ENCODE measurements at regions not wholly inside any gene's neighbourhood (a gene's known extent, or its start where the extent isn't known, plus 50 kb on each side); places are given as distances from the start of the nearest gene placed in this dataset.

- H3K36me3 ChIP-seq, result no peaks in the 10 kb centered on the region
- no peak for TF ChIP-seq CTCF (IDR thresholded peaks at IDR 0.05)
- no peak overlapping the region for H3K27ac ChIP-seq
- intact Hi-C loops (cut with DNase I), result no loop called here
- DNase-seq (no peak), FAIRE-seq (no peak), ATAC-seq (no peak)
- WGBS, 2 donors, result 75 to 78% methylated on average over 3 of the region's 3 CpGs
- peaks cover 0 to 10% (median 0%) of the 10 kb centered on the region in 3 donors for H3K4me1 ChIP-seq
- no peaks in the 10 kb centered on the region for H3K27me3 ChIP-seq
- no peaks in the 10 kb centered on the region for H3K9me3 ChIP-seq
- no peak overlapping the region for H3K4me3 ChIP-seq
These were observed 173.7 kb upstream of the LEF1 start for GRCh38 chr4:108342325-108342970.

- Histone ChIP-seq H3K27me3 (no peaks in the 10 kb centered on the region), H3K4me1 (peaks cover 0 to 10% (median 0%) of the 10 kb centered on the region in 3 donors), H3K36me3 (no peaks in the 10 kb centered on the region), H3K27ac (no peak overlapping the region), H3K4me3 (no peak overlapping the region), H3K9me3 (no peaks in the 10 kb centered on the region)
- intact Hi-C loops (cut with DNase I), result no loop called here
- ATAC-seq (peak in 2 of 4 donors; percentile 20 to 69), FAIRE-seq (no peak), DNase-seq (no peak)
- TF ChIP-seq CTCF (IDR thresholded peaks at IDR 0.05), result no peak
- WGBS, 2 donors, result 3 to 26% methylated on average over 1 of the region's 1 CpG
These were observed 169.2 kb upstream of the LEF1 start for GRCh38 chr4:108337923-108338322.

- no peak for TF ChIP-seq CTCF (IDR thresholded peaks at IDR 0.05)
- H3K36me3 ChIP-seq, result no peaks in the 10 kb centered on the region
- no peak for ATAC-seq
- H3K9me3 ChIP-seq, result no peaks in the 10 kb centered on the region
- intact Hi-C loops (cut with DNase I), result no loop called here
- peaks cover 0 to 10% (median 0%) of the 10 kb centered on the region in 3 donors for H3K4me1 ChIP-seq
- DNase-seq, result no peak
- H3K27ac ChIP-seq, result no peak overlapping the region
- H3K4me3 ChIP-seq, result no peak overlapping the region
- no peaks in the 10 kb centered on the region for H3K27me3 ChIP-seq
- no peak for FAIRE-seq
These were observed 167.3 kb upstream of the LEF1 start for GRCh38 chr4:108336076-108336475.

GRCh38 chr4:108335081-108335480 lies 166.3 kb upstream of the LEF1 start:
- H3K36me3 ChIP-seq, result no peaks in the 10 kb centered on the region
- TF ChIP-seq CTCF (IDR thresholded peaks at IDR 0.05), result no peak
- ATAC-seq (no peak), FAIRE-seq (no peak), DNase-seq (no peak)
- H3K27me3 ChIP-seq, result peaks cover 0 to under 1% (median 0%) of the 10 kb centered on the region in 4 donors
- H3K4me3 ChIP-seq, result no peak overlapping the region
- 81 to 87% methylated on average over 7 of the region's 7 CpGs for WGBS, 2 donors
- H3K9me3 ChIP-seq, result no peaks in the 10 kb centered on the region
- peaks cover 0 to 10% (median 0%) of the 10 kb centered on the region in 3 donors for H3K4me1 ChIP-seq
- H3K27ac ChIP-seq, result no peak overlapping the region
- intact Hi-C loops (cut with DNase I), result no loop called here

GRCh38 chr4:108334031-108334430 lies 165.3 kb upstream of the LEF1 start:
- FAIRE-seq, result no peak
- 67 to 73% methylated on average over 6 of the region's 6 CpGs for WGBS, 2 donors
- Histone ChIP-seq H3K4me3 (no peak overlapping the region), H3K27ac (no peak overlapping the region), H3K27me3 (peaks cover 0 to 4% (median 0%) of the 10 kb centered on the region in 4 donors), H3K36me3 (no peaks in the 10 kb centered on the region), H3K4me1 (peaks cover 0 to 10% (median 0%) of the 10 kb centered on the region in 3 donors), H3K9me3 (no peaks in the 10 kb centered on the region)
- intact Hi-C loops (cut with DNase I), result no loop called here
- DNase-seq, result no peak
- TF ChIP-seq CTCF (IDR thresholded peaks at IDR 0.05), result no peak
- ATAC-seq, result no peak
